Muscle of leg (tissue), 3 donors: ENCODE measurements at regions not wholly inside any gene's neighbourhood (a gene's known extent, or its start where the extent isn't known, plus 50 kb on each side); places are given as distances from the start of the nearest gene placed in this dataset.

Experiments used
- DNase-seq: peaks from one replicate; pipeline ENCODE4 v3.0.0; 2013
- H3K27ac ChIP-seq: one replicate; pipeline ENCODE4 v1.5.1; 2013; ENCODE audit warnings: mild to moderate bottlenecking, low read length, control low read depth
- H3K27me3 ChIP-seq: one replicate; pipeline ENCODE4 v1.6.1; 2013; ENCODE audit warnings: low read length; ENCODE audit not compliant: control insufficient read depth, insufficient read depth
- H3K36me3 ChIP-seq: one replicate; pipeline ENCODE4 v1.6.1; 2013; ENCODE audit warnings: low read length; ENCODE audit not compliant: control insufficient read depth, insufficient read depth
- H3K4me1 ChIP-seq: one replicate; pipeline ENCODE4 v1.6.1; 2013; ENCODE audit warnings: low read length; ENCODE audit not compliant: control insufficient read depth, insufficient read depth
- H3K4me3 ChIP-seq: one replicate; pipeline ENCODE4 v1.5.1; 2013; ENCODE audit warnings: low read length, control low read depth
- H3K9me3 ChIP-seq: replicated peaks from 2 replicates; pipeline ENCODE4 v1.6.1; 2013; ENCODE audit warnings: low read depth, low read length; ENCODE audit not compliant: control insufficient read depth
- WGBS: methylation state at CpG from one replicate; pipeline ENCODE4 v1.1.5; 2013; ENCODE audit warnings: missing lambda C conversion rate; ENCODE audit not compliant: insufficient coverage; 5-methylcytosine and 5-hydroxymethylcytosine counted together

- no peak overlapping the region for H3K27ac ChIP-seq
- no peak for DNase-seq
- no peaks in the 10 kb centered on the region for H3K27me3 ChIP-seq
- no peaks in the 10 kb centered on the region for H3K36me3 ChIP-seq
- no peaks in the 10 kb centered on the region for H3K9me3 ChIP-seq
- no peaks in the 10 kb centered on the region for H3K4me1 ChIP-seq
- no peak overlapping the region for H3K4me3 ChIP-seq
- WGBS = 86% methylated on average over 2 of the region's 5 CpGs
Measured at GRCh38 chr7:53920011-53920410, 622.2 kb upstream of the VSTM2A start.

GRCh38 chr7:53940483-53940882 is 601.7 kb upstream of the VSTM2A start:
- Histone ChIP-seq H3K9me3 (no peaks in the 10 kb centered on the region), H3K27me3 (no peaks in the 10 kb centered on the region), H3K27ac (no peak overlapping the region), H3K4me1 (no peaks in the 10 kb centered on the region), H3K4me3 (no peak overlapping the region), H3K36me3 (no peaks in the 10 kb centered on the region)
- no peak for DNase-seq
- WGBS = no CpG with 5 or more reads among the region's 3 CpGs

GRCh38 chr7:53947732-53948131 is 594.4 kb upstream of the VSTM2A start:
- Histone ChIP-seq H3K27ac (no peak overlapping the region), H3K9me3 (no peaks in the 10 kb centered on the region), H3K4me3 (no peak overlapping the region), H3K27me3 (no peaks in the 10 kb centered on the region), H3K36me3 (no peaks in the 10 kb centered on the region), H3K4me1 (no peaks in the 10 kb centered on the region)
- DNase-seq = peak; percentile 16
- 67% methylated on average over 1 of the region's 6 CpGs for WGBS

- Histone ChIP-seq H3K27ac (no peak overlapping the region), H3K4me3 (no peak overlapping the region), H3K27me3 (no peaks in the 10 kb centered on the region), H3K4me1 (no peaks in the 10 kb centered on the region), H3K9me3 (no peaks in the 10 kb centered on the region), H3K36me3 (no peaks in the 10 kb centered on the region)
- 100% methylated on average over 2 of the region's 3 CpGs for WGBS
- DNase-seq = no peak
Measured at GRCh38 chr7:53965716-53966115, 576.5 kb upstream of the VSTM2A start.

- WGBS = 56% methylated on average over 1 of the region's 2 CpGs
- H3K9me3 ChIP-seq = no peaks in the 10 kb centered on the region
- H3K27ac ChIP-seq = no peak overlapping the region
- H3K4me1 ChIP-seq = no peaks in the 10 kb centered on the region
- DNase-seq = peak; percentile 3
- no peaks in the 10 kb centered on the region for H3K27me3 ChIP-seq
- no peaks in the 10 kb centered on the region for H3K36me3 ChIP-seq
- no peak overlapping the region for H3K4me3 ChIP-seq
Measured at GRCh38 chr7:53983480-53983879, 558.7 kb upstream of the VSTM2A start.

GRCh38 chr7:53984776-53985175 is 557.4 kb upstream of the VSTM2A start:
- Histone ChIP-seq H3K4me1 (no peaks in the 10 kb centered on the region), H3K27me3 (no peaks in the 10 kb centered on the region), H3K9me3 (no peaks in the 10 kb centered on the region), H3K4me3 (no peak overlapping the region), H3K27ac (no peak overlapping the region), H3K36me3 (no peaks in the 10 kb centered on the region)
- 83% methylated on average over 3 of the region's 4 CpGs for WGBS
- DNase-seq = no peak

- no peaks in the 10 kb centered on the region for H3K27me3 ChIP-seq
- H3K36me3 ChIP-seq = no peaks in the 10 kb centered on the region
- no peak overlapping the region for H3K27ac ChIP-seq
- H3K4me3 ChIP-seq = no peak overlapping the region
- no peaks in the 10 kb centered on the region for H3K4me1 ChIP-seq
- WGBS = no CpG with 5 or more reads among the region's 2 CpGs
- no peaks in the 10 kb centered on the region for H3K9me3 ChIP-seq
- no peak for DNase-seq
Measured at GRCh38 chr7:53988376-53988775, 553.8 kb upstream of the VSTM2A start.

GRCh38 chr7:53993224-53993623 is 549.0 kb upstream of the VSTM2A start:
- H3K27ac ChIP-seq = no peak overlapping the region
- no peaks in the 10 kb centered on the region for H3K4me1 ChIP-seq
- no peaks in the 10 kb centered on the region for H3K27me3 ChIP-seq
- DNase-seq = no peak
- H3K4me3 ChIP-seq = no peak overlapping the region
- 86% methylated on average over 2 of the region's 3 CpGs for WGBS
- no peaks in the 10 kb centered on the region for H3K36me3 ChIP-seq
- H3K9me3 ChIP-seq = no peaks in the 10 kb centered on the region

- Histone ChIP-seq H3K27me3 (no peaks in the 10 kb centered on the region), H3K9me3 (no peaks in the 10 kb centered on the region), H3K4me3 (no peak overlapping the region), H3K4me1 (no peaks in the 10 kb centered on the region), H3K27ac (no peak overlapping the region), H3K36me3 (no peaks in the 10 kb centered on the region)
- WGBS = no CpG with 5 or more reads among the region's 1 CpG
- DNase-seq = no peak
Measured at GRCh38 chr7:53996876-53997275, 545.3 kb upstream of the VSTM2A start.

GRCh38 chr7:54014765-54015164 is 527.4 kb upstream of the VSTM2A start:
- Histone ChIP-seq H3K4me3 (no peak overlapping the region), H3K9me3 (no peaks in the 10 kb centered on the region), H3K36me3 (no peaks in the 10 kb centered on the region), H3K4me1 (no peaks in the 10 kb centered on the region), H3K27me3 (no peaks in the 10 kb centered on the region), H3K27ac (no peak overlapping the region)
- WGBS = no CpG with 5 or more reads among the region's 2 CpGs
- no peak for DNase-seq

- Histone ChIP-seq H3K36me3 (no peaks in the 10 kb centered on the region), H3K27me3 (no peaks in the 10 kb centered on the region), H3K4me3 (no peak overlapping the region), H3K27ac (no peak overlapping the region), H3K9me3 (no peaks in the 10 kb centered on the region), H3K4me1 (no peaks in the 10 kb centered on the region)
- DNase-seq = peak; percentile 8
- 83% methylated on average over 1 of the region's 2 CpGs for whole genome bisulfite sequencing
Measured at GRCh38 chr7:54015251-54015650, 526.9 kb upstream of the VSTM2A start.
